HepG2 (cell line): ENCODE measurements at regions not wholly inside any gene's neighbourhood (a gene's known extent, or its start where the extent isn't known, plus 50 kb on each side); places are given as distances from the start of the nearest gene placed in this dataset.

Source experiments
- ATAC-seq: fragments of 200-7000 bp; cut with Tn5 transposase; 3 replicates; pipeline ENCODE4 v1.9.1; 2020; ENCODE audit warnings: mild to moderate bottlenecking, moderate library complexity
- BruUV-seq: library from RNA; stranded (reverse); fragments of 400-500 nt; replicated peaks from 2 replicates; lab custom pipeline; 2021; lab: Mats Ljungman, UMichigan
- CTCF ChIA-PET: fragments of 300-600 bp; formaldehyde crosslinking; extraction: SDS; loops from one replicate; lab custom pipeline; 2021; ENCODE audit warnings: low total read pairs, inconsistent platforms, low intra/inter-chr PET ratio; lab: Yijun Ruan, JAX
- POLR2A ChIA-PET: fragments of 350-600 bp; sonication (Branson Sonifier 250); formaldehyde crosslinking; loops from one replicate; lab custom pipeline; 2020; ENCODE audit warnings: antibody characterized with exemption, inconsistent platforms; lab: Yijun Ruan, JAX
- DNase-seq: peaks from one replicate; pipeline ENCODE4 v3.0.0-alpha.2; 2015; ENCODE audit warnings: low spot score
- FAIRE-seq: peaks from 3 replicates; lab custom pipeline; 2011; peaks lifted over from hg19 to GRCh38; lab: Jason Lieb, UNC
- H2AFZ ChIP-seq: one replicate; pipeline ENCODE4 v1.6.1; 2011; ENCODE audit warnings: low read length, inconsistent platforms
- H3K27ac ChIP-seq: fragments of 300-600 bp; 3 replicates; pipeline ENCODE4 v1.8.0; 2011; ENCODE audit warnings: mixed run types, mild to moderate bottlenecking, mixed read lengths, low read length, inconsistent platforms; ENCODE audit not compliant: insufficient read depth; ENCODE audit errors: extremely low read length
- H3K27me3 ChIP-seq, 2 experiments: fragments of 200-600 bp in 1 of 2; 2 replicates in 1 of 2; 3 replicates in 1 of 2; pipeline versions ENCODE4 v1.6.0 to v1.8.0; 2011; ENCODE audit warnings: low read length in 2 of 2, mild to moderate bottlenecking in 2 of 2, moderate library complexity in 2 of 2, inconsistent platforms in 1 of 2; ENCODE audit not compliant: insufficient read depth in 2 of 2, control insufficient read depth in 1 of 2
- H3K36me3 ChIP-seq, 2 experiments: fragments of 200-600 bp in 1 of 2; replicated peaks in 1 of 2; 2 replicates in 1 of 2; 3 replicates in 1 of 2; pipeline versions ENCODE4 v1.5.1 to v1.8.0; 2011; ENCODE audit warnings: low read length in 2 of 2, inconsistent platforms in 1 of 2; ENCODE audit not compliant: insufficient read depth in 2 of 2, control insufficient read depth in 1 of 2
- H3K4me1 ChIP-seq: 2 replicates; pipeline ENCODE4 v1.5.1; 2012; ENCODE audit warnings: low read length, inconsistent platforms; ENCODE audit not compliant: insufficient read depth
- H3K4me2 ChIP-seq: 2 replicates; pipeline ENCODE4 v1.6.0; 2011; ENCODE audit warnings: low read depth, low read length, inconsistent platforms
- H3K4me3 ChIP-seq, 3 experiments: fragments of 200-600 bp in 1 of 3; sonication (generic), shearing (Covaris generic) in 1 of 3; replicated peaks in 1 of 3; 2 replicates each; pipeline ENCODE4 v1.5.1; 2011 to 2016; ENCODE audit warnings: low read length in 3 of 3, inconsistent platforms in 2 of 3, low read depth in 2 of 3, mild to moderate bottlenecking in 2 of 3, control low read depth in 1 of 3, mixed read lengths in 1 of 3; ENCODE audit not compliant: insufficient read depth in 1 of 3
- H3K79me2 ChIP-seq: one replicate; pipeline ENCODE4 v1.6.1; 2011; ENCODE audit warnings: low read length, inconsistent platforms; ENCODE audit not compliant: insufficient read depth
- H3K9ac ChIP-seq: 2 replicates; pipeline ENCODE4 v1.6.0; 2011; ENCODE audit warnings: mild to moderate bottlenecking, low read depth, low read length, inconsistent platforms; ENCODE audit not compliant: insufficient read depth
- H3K9me3 ChIP-seq: 2 replicates; pipeline ENCODE4 v1.5.1; 2012; ENCODE audit warnings: mild to moderate bottlenecking, low read length
- H4K20me1 ChIP-seq: 2 replicates; pipeline ENCODE4 v1.6.0; 2011; ENCODE audit warnings: inconsistent platforms, mild to moderate bottlenecking, low read length, moderate library complexity; ENCODE audit not compliant: insufficient read depth
- KDM1A ChIP-seq: IDR thresholded peaks from 2 replicates; pipeline ENCODE4 v1.6.1; 2016; ENCODE audit warnings: missing compliant biosample characterization
- SP5 ChIP-seq: IDR thresholded peaks from 2 replicates; pipeline ENCODE4 v1.6.1; 2016; ENCODE audit warnings: low read depth, borderline replicate concordance
- THAP11 ChIP-seq: IDR thresholded peaks from 2 replicates; pipeline ENCODE4 v1.6.1; 2016; ENCODE audit warnings: missing biosample characterization, missing genetic modification reagents
- ZFP36L2 ChIP-seq: sonication (generic); formaldehyde crosslinking; IDR thresholded peaks from 2 replicates; pipeline ENCODE4 v1.4.0; 2020; ENCODE audit warnings: missing genetic modification reagents
- ZNF496 ChIP-seq: sonication (generic); formaldehyde crosslinking; IDR thresholded peaks from 2 replicates; pipeline ENCODE4 v1.8.1; 2023; ENCODE audit warnings: mild to moderate bottlenecking, moderate library complexity, missing genetic modification reagents; ENCODE audit not compliant: insufficient replicate concordance
- ZNF512B ChIP-seq: sonication (generic); formaldehyde crosslinking; IDR thresholded peaks from 2 replicates; pipeline ENCODE4 v1.5.1; 2020; ENCODE audit warnings: missing genetic modification reagents, mild to moderate bottlenecking, borderline replicate concordance
- ZNF557 ChIP-seq: sonication (generic); formaldehyde crosslinking; IDR thresholded peaks from 2 replicates; pipeline ENCODE4 v1.4.0; 2020; ENCODE audit warnings: missing genetic modification reagents
- ZNF7 ChIP-seq: IDR thresholded peaks from 2 replicates; pipeline ENCODE4 v1.6.1; 2016; ENCODE audit warnings: missing biosample characterization, missing genetic modification reagents
- WGBS: methylation state at CpG from one replicate; pipeline ENCODE4 v1.1.6; 2017; ENCODE audit warnings: low lambda C conversion rate; 5-methylcytosine and 5-hydroxymethylcytosine counted together
- in situ Hi-C: cut with HindIII; loops from 2 replicates; pipeline ENCODE4 v1.10.0; 2017; ENCODE audit warnings: low pct_unique_long_range_greater_than_20kb; ENCODE audit not compliant: extremely low pct_ligation_motif_present
- intact Hi-C: fragments of 100-400 bp; cut with micrococcal nuclease; formaldehyde crosslinking; loops from one replicate; pipeline ENCODE4 v1.10.0; 2022; ENCODE audit not compliant: unreplicated experiment
- TF ChIP-seq, protein P1 (sequence below): sonication (generic); formaldehyde crosslinking; IDR thresholded peaks from 2 replicates; pipeline ENCODE4 v1.4.0; 2020; ENCODE audit warnings: mild to moderate bottlenecking, missing genetic modification reagents

- intact Hi-C loops (no loop called here), in situ Hi-C loops (no loop called here)
- ATAC-seq (no peak), FAIRE-seq (no peak), DNase-seq (no peak)
- Histone ChIP-seq H2AFZ (no peak overlapping the region), H3K36me3 (no peaks in the 10 kb centered on the region), H3K4me1 (no peaks in the 10 kb centered on the region), H4K20me1 (no peaks in the 10 kb centered on the region), H3K79me2 (no peaks in the 10 kb centered on the region), H3K27me3 (peaks cover 1 to 15% of the 10 kb centered on the region in 2 experiments; a peak in 3 of 5 replicates), H3K4me2 (no peak overlapping the region), H3K4me3 (no peak overlapping the region), H3K9me3 (no peaks in the 10 kb centered on the region), H3K27ac (no peak overlapping the region), H3K9ac (no peak overlapping the region)
- no TSS peak for BruUV-seq
- ChIA-PET POLR2A (no interaction called here), CTCF (no interaction called here)
- WGBS: 54% methylated on average over 2 of the region's 2 CpGs
- TF ChIP-seq ZNF496 (CRISPR knock-in tag): no peak
- no peak for TF ChIP-seq KDM1A
- no peak for TF ChIP-seq ZNF7 (CRISPR knock-in tag)
- TF ChIP-seq ZNF512B (CRISPR knock-in tag): no peak
- no peak for TF ChIP-seq ZNF557 (CRISPR knock-in tag)
- TF ChIP-seq, protein P1, sequence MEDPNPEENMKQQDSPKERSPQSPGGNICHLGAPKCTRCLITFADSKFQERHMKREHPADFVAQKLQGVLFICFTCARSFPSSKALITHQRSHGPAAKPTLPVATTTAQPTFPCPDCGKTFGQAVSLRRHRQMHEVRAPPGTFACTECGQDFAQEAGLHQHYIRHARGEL (CRISPR knock-in tag): no peak
- no peak for TF ChIP-seq SP5 (CRISPR knock-in tag)
- no peak for TF ChIP-seq ZFP36L2 (CRISPR knock-in tag)
- TF ChIP-seq THAP11 (CRISPR knock-in tag): no peak
Observed at GRCh38 chr11:19480540-19480939, 232.1 kb upstream of the NAV2 start.
